ENCODE measurements at regions not wholly inside any gene's neighbourhood (a gene's known extent, or its start where the extent isn't known, plus 50 kb on each side); places are given as distances from the start of the nearest gene placed in this dataset.

- POLR2A ChIA-PET (ENCODE audit: unreplicated experiment), result no interaction called here
- H3K27ac ChIP-seq (ENCODE audit: low read length), result no peak overlapping the region
Measured at GRCh38 chr12:75600146-75600545, 88.7 kb upstream of the KRR1 start.

GRCh38 chr12:75599061-75599460, 87.7 kb upstream of the KRR1 start:
- intact Hi-C loops (cut with micrococcal nuclease), result no loop called here
- TF ChIP-seq EZH2 (IDR thresholded peaks at IDR 0.05; ENCODE audit: low read length, unreplicated experiment) (no peak), CTCF (conservative IDR thresholded peaks at IDR 0.05; ENCODE audit: low read depth, low read length) (no peak), EZH2phosphoT487 (IDR thresholded peaks at IDR 0.05; ENCODE audit: borderline replicate concordance, low read length) (no peak)
- CTCF ChIA-PET, result no interaction called here
- Histone ChIP-seq H3K4me1 (ENCODE audit: insufficient read depth, low read length) (no peaks in the 10 kb centered on the region), H3K79me2 (ENCODE audit: low read length) (no peaks in the 10 kb centered on the region), H3K9ac (ENCODE audit: low read length) (no peak overlapping the region), H2AFZ (ENCODE audit: low read length) (no peak overlapping the region), H3K9me2 (replicated peaks; ENCODE audit: low read length) (no peaks in the 10 kb centered on the region), H3K4me3 (ENCODE audit: low read length) (no peak overlapping the region), H3F3A (ENCODE audit: low read length, unreplicated experiment) (no peaks in the 10 kb centered on the region), H3K27ac (ENCODE audit: low read length) (no peak overlapping the region), H3K9me3 (ENCODE audit: low read length) (no peaks in the 10 kb centered on the region), H4K20me1 (ENCODE audit: low read length) (no peaks in the 10 kb centered on the region), H3K36me3 (ENCODE audit: low read depth, low read length) (no peaks in the 10 kb centered on the region), H3K4me2 (ENCODE audit: low read length) (no peak overlapping the region), H3K27me3 (ENCODE audit: low read length) (no peaks in the 10 kb centered on the region)
- no TSS peak for BruUV-seq (replicated peaks)
- ATAC-seq (no peak), DNase-seq (no peak)
- POLR2A ChIA-PET (ENCODE audit: unreplicated experiment), result no interaction called here

More at GRCh38 chr12:75600146-75600545, 88.7 kb upstream of the KRR1 start:
- Histone ChIP-seq H3K4me2 (ENCODE audit: low read length) (no peak overlapping the region), H3K9ac (ENCODE audit: low read length) (no peak overlapping the region), H4K20me1 (ENCODE audit: low read length) (no peaks in the 10 kb centered on the region), H3K36me3 (ENCODE audit: low read depth, low read length) (no peaks in the 10 kb centered on the region), H3K4me1 (ENCODE audit: insufficient read depth, low read length) (no peaks in the 10 kb centered on the region), H3K4me3 (ENCODE audit: low read length) (no peak overlapping the region), H3K79me2 (ENCODE audit: low read length) (no peaks in the 10 kb centered on the region), H3K27me3 (ENCODE audit: low read length) (no peaks in the 10 kb centered on the region), H2AFZ (ENCODE audit: low read length) (no peak overlapping the region), H3K9me2 (replicated peaks; ENCODE audit: low read length) (no peaks in the 10 kb centered on the region), H3K9me3 (ENCODE audit: low read length) (no peaks in the 10 kb centered on the region), H3F3A (ENCODE audit: low read length, unreplicated experiment) (no peaks in the 10 kb centered on the region)
- CTCF ChIA-PET, result no interaction called here
- ATAC-seq (no peak), DNase-seq (no peak)
- intact Hi-C loops (cut with micrococcal nuclease), result no loop called here
- TF ChIP-seq EZH2phosphoT487 (IDR thresholded peaks at IDR 0.05; ENCODE audit: borderline replicate concordance, low read length) (no peak), EZH2 (IDR thresholded peaks at IDR 0.05; ENCODE audit: low read length, unreplicated experiment) (no peak), CTCF (conservative IDR thresholded peaks at IDR 0.05; ENCODE audit: low read depth, low read length) (no peak)
- no TSS peak for BruUV-seq (replicated peaks)

GRCh38 chr12:75596406-75596805, 85.0 kb upstream of the KRR1 start:
- H3K4me3 ChIP-seq (ENCODE audit: low read length), result no peak overlapping the region
- H3K79me2 ChIP-seq (ENCODE audit: low read length), result no peaks in the 10 kb centered on the region
- no peak for TF ChIP-seq CTCF (conservative IDR thresholded peaks at IDR 0.05; ENCODE audit: low read depth, low read length)
- no peak for TF ChIP-seq EZH2phosphoT487 (IDR thresholded peaks at IDR 0.05; ENCODE audit: borderline replicate concordance, low read length)
- TF ChIP-seq EZH2 (IDR thresholded peaks at IDR 0.05; ENCODE audit: low read length, unreplicated experiment), result no peak
- no peaks in the 10 kb centered on the region for H3K36me3 ChIP-seq (ENCODE audit: low read depth, low read length)
- POLR2A ChIA-PET (ENCODE audit: unreplicated experiment), result interaction anchor here (0.5 kb wide), 1 partner anchor 12 kb away, joined by 6 read pairs; no protein-coding TSS in a partner anchor
- CTCF ChIA-PET, result no interaction called here
- H3K9me2 ChIP-seq (replicated peaks; ENCODE audit: low read length), result 0 out of 2 replicates have a peak, but pooled peaks cover 3% of the 10 kb centered on the region
- no peaks in the 10 kb centered on the region for H3K9me3 ChIP-seq (ENCODE audit: low read length)
- no peak overlapping the region for H3K27ac ChIP-seq (ENCODE audit: low read length)
- H4K20me1 ChIP-seq (ENCODE audit: low read length), result no peaks in the 10 kb centered on the region
- intact Hi-C loops (cut with micrococcal nuclease), result no loop called here
- no peak overlapping the region for H2AFZ ChIP-seq (ENCODE audit: low read length)
- no peaks in the 10 kb centered on the region for H3F3A ChIP-seq (ENCODE audit: low read length, unreplicated experiment)
- no TSS peak for BruUV-seq (replicated peaks)
- H3K9ac ChIP-seq (ENCODE audit: low read length), result no peak overlapping the region
- DNase-seq (no peak), ATAC-seq (no peak)
- H3K4me1 ChIP-seq (ENCODE audit: insufficient read depth, low read length), result no peaks in the 10 kb centered on the region
- H3K4me2 ChIP-seq (ENCODE audit: low read length), result no peak overlapping the region
- H3K27me3 ChIP-seq (ENCODE audit: low read length), result no peaks in the 10 kb centered on the region

All from PC-3 (cell line).